MM.1S (cell line): ENCODE measurements at regions not wholly inside any gene's neighbourhood (a gene's known extent, or its start where the extent isn't known, plus 50 kb on each side); places are given as distances from the start of the nearest gene placed in this dataset.

Experiments
- EZH2 ChIP-seq: fragments of 300-600 bp; sonication (generic); optimal IDR thresholded peaks from 2 replicates; pipeline ENCODE3; 2017; ENCODE audit warnings: low read depth, mild to moderate bottlenecking, antibody characterized with exemption, low read length, mixed read lengths
- TF ChIP-seq, protein P1 (sequence below): fragments of 300-600 bp; sonication (generic); IDR thresholded peaks from 2 replicates; pipeline ENCODE4 v1.5.1; 2016; ENCODE audit warnings: antibody characterized with exemption, low read length, mixed read lengths

DNA sequence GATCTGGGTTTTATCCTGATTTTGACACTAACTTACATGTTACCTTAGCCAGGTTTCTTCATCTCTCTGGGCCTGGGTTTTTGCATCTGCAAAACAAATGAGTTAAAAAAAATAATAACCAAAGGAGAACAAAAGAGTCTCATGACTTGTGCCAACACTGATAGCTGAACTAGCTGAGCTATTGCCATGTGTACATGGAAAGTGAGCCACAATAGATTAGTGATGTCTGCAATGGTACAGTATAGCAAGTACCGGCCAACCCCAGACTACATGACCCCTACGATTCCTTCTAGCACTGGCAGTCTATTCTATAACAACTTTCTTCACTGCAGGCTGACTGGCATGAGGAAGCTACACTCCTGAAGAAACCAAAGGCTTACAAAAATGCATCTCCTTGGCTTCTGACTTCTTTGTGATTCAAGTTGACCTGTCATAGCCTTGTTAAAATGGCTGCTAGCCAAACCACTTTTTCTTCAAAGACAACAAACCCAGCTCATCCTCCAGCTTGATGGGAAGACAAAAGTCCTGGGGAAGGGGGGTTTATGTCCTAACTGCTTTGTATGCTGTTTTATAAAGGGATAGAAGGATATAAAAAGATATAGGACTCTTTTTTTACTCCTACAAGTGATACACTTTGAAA, 123.7 kb downstream of the DAD1 start:
- TF ChIP-seq, protein P1, sequence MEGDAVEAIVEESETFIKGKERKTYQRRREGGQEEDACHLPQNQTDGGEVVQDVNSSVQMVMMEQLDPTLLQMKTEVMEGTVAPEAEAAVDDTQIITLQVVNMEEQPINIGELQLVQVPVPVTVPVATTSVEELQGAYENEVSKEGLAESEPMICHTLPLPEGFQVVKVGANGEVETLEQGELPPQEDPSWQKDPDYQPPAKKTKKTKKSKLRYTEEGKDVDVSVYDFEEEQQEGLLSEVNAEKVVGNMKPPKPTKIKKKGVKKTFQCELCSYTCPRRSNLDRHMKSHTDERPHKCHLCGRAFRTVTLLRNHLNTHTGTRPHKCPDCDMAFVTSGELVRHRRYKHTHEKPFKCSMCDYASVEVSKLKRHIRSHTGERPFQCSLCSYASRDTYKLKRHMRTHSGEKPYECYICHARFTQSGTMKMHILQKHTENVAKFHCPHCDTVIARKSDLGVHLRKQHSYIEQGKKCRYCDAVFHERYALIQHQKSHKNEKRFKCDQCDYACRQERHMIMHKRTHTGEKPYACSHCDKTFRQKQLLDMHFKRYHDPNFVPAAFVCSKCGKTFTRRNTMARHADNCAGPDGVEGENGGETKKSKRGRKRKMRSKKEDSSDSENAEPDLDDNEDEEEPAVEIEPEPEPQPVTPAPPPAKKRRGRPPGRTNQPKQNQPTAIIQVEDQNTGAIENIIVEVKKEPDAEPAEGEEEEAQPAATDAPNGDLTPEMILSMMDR, result no peak
- TF ChIP-seq EZH2, result no peak
